ENCODE measurements at regions not wholly inside any gene's neighbourhood (a gene's known extent, or its start where the extent isn't known, plus 50 kb on each side); places are given as distances from the start of the nearest gene placed in this dataset.

DNA sequence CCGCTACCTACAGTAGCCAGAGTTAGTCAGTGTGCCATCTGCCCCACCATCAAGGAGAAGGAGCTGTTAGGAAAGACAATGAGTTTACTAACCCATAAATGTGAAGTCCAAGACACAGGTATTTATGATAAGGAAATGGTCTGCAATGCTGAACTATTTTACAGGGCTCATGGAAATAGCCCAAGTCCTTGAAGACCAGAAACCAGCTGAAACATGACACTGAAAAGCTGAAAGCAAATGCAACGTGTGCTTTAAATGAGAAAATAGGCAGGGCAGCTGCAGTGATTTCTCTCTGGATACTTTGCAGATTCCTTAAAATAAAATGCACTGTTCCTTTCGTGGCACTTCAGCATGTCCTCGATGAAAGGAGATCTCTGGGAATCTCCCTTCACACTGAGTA, 256.4 kb upstream of the TCF4 start:
- no peaks in the 10 kb centered on the region for H3K36me3 ChIP-seq (ENCODE audit: control insufficient read depth, insufficient read depth, low read length)
- H3K27ac ChIP-seq (ENCODE audit: low read length): no peak overlapping the region
- no peaks in the 10 kb centered on the region for H3K4me1 ChIP-seq (ENCODE audit: control insufficient read depth, insufficient read depth, low read length)
- in situ Hi-C loops (cut with HindIII; ENCODE audit: low pct_unique_long_range_greater_than_20kb, low sequenced_read_pairs) (no loop called here), intact Hi-C loops (cut with micrococcal nuclease; ENCODE audit: unreplicated experiment) (no loop called here)
- TF ChIP-seq, protein P1, sequence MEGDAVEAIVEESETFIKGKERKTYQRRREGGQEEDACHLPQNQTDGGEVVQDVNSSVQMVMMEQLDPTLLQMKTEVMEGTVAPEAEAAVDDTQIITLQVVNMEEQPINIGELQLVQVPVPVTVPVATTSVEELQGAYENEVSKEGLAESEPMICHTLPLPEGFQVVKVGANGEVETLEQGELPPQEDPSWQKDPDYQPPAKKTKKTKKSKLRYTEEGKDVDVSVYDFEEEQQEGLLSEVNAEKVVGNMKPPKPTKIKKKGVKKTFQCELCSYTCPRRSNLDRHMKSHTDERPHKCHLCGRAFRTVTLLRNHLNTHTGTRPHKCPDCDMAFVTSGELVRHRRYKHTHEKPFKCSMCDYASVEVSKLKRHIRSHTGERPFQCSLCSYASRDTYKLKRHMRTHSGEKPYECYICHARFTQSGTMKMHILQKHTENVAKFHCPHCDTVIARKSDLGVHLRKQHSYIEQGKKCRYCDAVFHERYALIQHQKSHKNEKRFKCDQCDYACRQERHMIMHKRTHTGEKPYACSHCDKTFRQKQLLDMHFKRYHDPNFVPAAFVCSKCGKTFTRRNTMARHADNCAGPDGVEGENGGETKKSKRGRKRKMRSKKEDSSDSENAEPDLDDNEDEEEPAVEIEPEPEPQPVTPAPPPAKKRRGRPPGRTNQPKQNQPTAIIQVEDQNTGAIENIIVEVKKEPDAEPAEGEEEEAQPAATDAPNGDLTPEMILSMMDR (IDR thresholded peaks at IDR 0.05): no peak
- TF ChIP-seq POLR2AphosphoS5 (IDR thresholded peaks at IDR 0.05; ENCODE audit: low read depth, low read length): no peak
- TF ChIP-seq SIN3A (IDR thresholded peaks at IDR 0.05; ENCODE audit: borderline replicate concordance, insufficient read depth, low read depth, low read length): no peak
- no peak for TF ChIP-seq TCF7L2 (IDR thresholded peaks at IDR 0.05; ENCODE audit: low read depth, low read length)
- TF ChIP-seq, protein P2, sequence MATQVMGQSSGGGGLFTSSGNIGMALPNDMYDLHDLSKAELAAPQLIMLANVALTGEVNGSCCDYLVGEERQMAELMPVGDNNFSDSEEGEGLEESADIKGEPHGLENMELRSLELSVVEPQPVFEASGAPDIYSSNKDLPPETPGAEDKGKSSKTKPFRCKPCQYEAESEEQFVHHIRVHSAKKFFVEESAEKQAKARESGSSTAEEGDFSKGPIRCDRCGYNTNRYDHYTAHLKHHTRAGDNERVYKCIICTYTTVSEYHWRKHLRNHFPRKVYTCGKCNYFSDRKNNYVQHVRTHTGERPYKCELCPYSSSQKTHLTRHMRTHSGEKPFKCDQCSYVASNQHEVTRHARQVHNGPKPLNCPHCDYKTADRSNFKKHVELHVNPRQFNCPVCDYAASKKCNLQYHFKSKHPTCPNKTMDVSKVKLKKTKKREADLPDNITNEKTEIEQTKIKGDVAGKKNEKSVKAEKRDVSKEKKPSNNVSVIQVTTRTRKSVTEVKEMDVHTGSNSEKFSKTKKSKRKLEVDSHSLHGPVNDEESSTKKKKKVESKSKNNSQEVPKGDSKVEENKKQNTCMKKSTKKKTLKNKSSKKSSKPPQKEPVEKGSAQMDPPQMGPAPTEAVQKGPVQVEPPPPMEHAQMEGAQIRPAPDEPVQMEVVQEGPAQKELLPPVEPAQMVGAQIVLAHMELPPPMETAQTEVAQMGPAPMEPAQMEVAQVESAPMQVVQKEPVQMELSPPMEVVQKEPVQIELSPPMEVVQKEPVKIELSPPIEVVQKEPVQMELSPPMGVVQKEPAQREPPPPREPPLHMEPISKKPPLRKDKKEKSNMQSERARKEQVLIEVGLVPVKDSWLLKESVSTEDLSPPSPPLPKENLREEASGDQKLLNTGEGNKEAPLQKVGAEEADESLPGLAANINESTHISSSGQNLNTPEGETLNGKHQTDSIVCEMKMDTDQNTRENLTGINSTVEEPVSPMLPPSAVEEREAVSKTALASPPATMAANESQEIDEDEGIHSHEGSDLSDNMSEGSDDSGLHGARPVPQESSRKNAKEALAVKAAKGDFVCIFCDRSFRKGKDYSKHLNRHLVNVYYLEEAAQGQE (IDR thresholded peaks at IDR 0.05; ENCODE audit: insufficient read depth in 1 of 2, low read depth in 2 of 2, low read length in 1 of 2): no peak
- no peaks in the 10 kb centered on the region for H3K9me3 ChIP-seq (ENCODE audit: control insufficient read depth, insufficient read depth, low read depth, low read length)
- ATAC-seq (no peak), DNase-seq (ENCODE audit: low read depth, low spot score) (no peak)
- ChIA-PET POLR2A (no interaction called here), CTCF (no interaction called here)
- BruUV-seq (replicated peaks): no TSS peak
- H3K27me3 ChIP-seq (ENCODE audit: control insufficient read depth, insufficient read depth, low read length): no peaks in the 10 kb centered on the region
- no peak overlapping the region for H3K4me3 ChIP-seq (ENCODE audit: low read depth in 2 of 2, low read length in 2 of 2)

DNA sequence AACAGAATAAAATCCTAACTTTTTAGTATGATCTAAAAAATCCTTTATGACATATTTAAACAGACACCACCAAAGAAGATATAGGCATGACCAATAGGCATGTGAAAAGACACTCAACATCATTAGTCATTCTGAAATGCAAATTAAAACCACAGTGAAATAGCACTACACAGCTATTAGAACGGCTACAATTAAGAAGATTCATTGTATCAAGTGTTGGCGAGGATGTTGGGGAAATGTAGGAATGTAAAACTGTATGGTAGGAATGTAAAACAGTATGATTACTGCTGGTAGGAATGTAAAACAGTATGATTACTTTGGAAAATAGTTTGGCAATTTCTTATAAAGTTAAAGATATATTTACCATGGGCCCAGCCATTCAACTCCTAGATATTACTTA, 253.3 kb upstream of the TCF4 start:
- H3K27ac ChIP-seq (ENCODE audit: low read length): no peak overlapping the region
- TF ChIP-seq, protein P1 (IDR thresholded peaks at IDR 0.05): no peak
- TF ChIP-seq SIN3A (IDR thresholded peaks at IDR 0.05; ENCODE audit: borderline replicate concordance, insufficient read depth, low read depth, low read length) (no peak), POLR2AphosphoS5 (IDR thresholded peaks at IDR 0.05; ENCODE audit: low read depth, low read length) (no peak), TCF7L2 (IDR thresholded peaks at IDR 0.05; ENCODE audit: low read depth, low read length) (no peak)
- TF ChIP-seq, protein P2 (IDR thresholded peaks at IDR 0.05; ENCODE audit: insufficient read depth in 1 of 2, low read depth in 2 of 2, low read length in 1 of 2): no peak
- in situ Hi-C loops (cut with HindIII; ENCODE audit: low pct_unique_long_range_greater_than_20kb, low sequenced_read_pairs) (no loop called here), intact Hi-C loops (cut with micrococcal nuclease; ENCODE audit: unreplicated experiment) (no loop called here)
- no peaks in the 10 kb centered on the region for H3K4me1 ChIP-seq (ENCODE audit: control insufficient read depth, insufficient read depth, low read length)
- no peaks in the 10 kb centered on the region for H3K36me3 ChIP-seq (ENCODE audit: control insufficient read depth, insufficient read depth, low read length)
- BruUV-seq (replicated peaks): no TSS peak
- H3K4me3 ChIP-seq (ENCODE audit: low read depth in 2 of 2, low read length in 2 of 2): no peak overlapping the region
- ChIA-PET POLR2A (no interaction called here), CTCF (no interaction called here)
- no peak for ATAC-seq
- H3K9me3 ChIP-seq (ENCODE audit: control insufficient read depth, insufficient read depth, low read depth, low read length): no peaks in the 10 kb centered on the region
- no peak for DNase-seq (ENCODE audit: low read depth, low spot score)
- no peaks in the 10 kb centered on the region for H3K27me3 ChIP-seq (ENCODE audit: control insufficient read depth, insufficient read depth, low read length)

All from Panc1 (cell line).